ENCODE measurements at regions not wholly inside any gene's neighbourhood (a gene's known extent, or its start where the extent isn't known, plus 50 kb on each side); places are given as distances from the start of the nearest gene placed in this dataset.

- DNase-seq, result no peak
- no peak for TF ChIP-seq POLR2A (IDR thresholded peaks at IDR 0.05)
- TF ChIP-seq CTCF (IDR thresholded peaks at IDR 0.05), result no peak
Measured at GRCh38 chr6:140205795-140206593, 831.5 kb upstream of the CITED2 start.

GRCh38 chr6:140204154-140204553 lies 829.7 kb upstream of the CITED2 start:
- H3K4me3 ChIP-seq, result no peak overlapping the region
- TF ChIP-seq POLR2A (IDR thresholded peaks at IDR 0.05), result no peak
- H3K36me3 ChIP-seq (replicated peaks in 1 of 2), result no peaks in the 10 kb centered on the region
- no peak for DNase-seq
- no peak overlapping the region for H3K27ac ChIP-seq
- peaks cover 0 to 13% of the 10 kb centered on the region in 2 donors for H3K4me1 ChIP-seq (replicated peaks in 1 of 2)
- peaks cover 0 to 7% (median 0%) of the 10 kb centered on the region in 3 donors for H3K9me3 ChIP-seq (replicated peaks in 1 of 3)
- intact Hi-C loops (cut with DNase I), result no loop called here
- H3K27me3 ChIP-seq, result no peaks in the 10 kb centered on the region

More at GRCh38 chr6:140205795-140206593, 831.5 kb upstream of the CITED2 start:
- H3K36me3 ChIP-seq (replicated peaks in 1 of 2), result no peaks in the 10 kb centered on the region
- H3K4me1 ChIP-seq (replicated peaks in 1 of 2), result peaks cover 0 to 13% of the 10 kb centered on the region in 2 donors
- H3K9me3 ChIP-seq (replicated peaks in 1 of 3), result peaks cover 0 to 7% (median 0%) of the 10 kb centered on the region in 3 donors
- intact Hi-C loops (cut with DNase I), result no loop called here
- H3K4me3 ChIP-seq, result no peak overlapping the region
- 91 to 94% (median 93%) methylated on average over 9 to 12 of the region's 12 CpGs for WGBS, 4 donors
- no peaks in the 10 kb centered on the region for H3K27me3 ChIP-seq
- H3K27ac ChIP-seq, result no peak overlapping the region

- Histone ChIP-seq H3K9me3 (replicated peaks in 1 of 3) (peaks cover 0 to 7% (median 0%) of the 10 kb centered on the region in 3 donors), H3K27me3 (no peaks in the 10 kb centered on the region), H3K36me3 (replicated peaks in 1 of 2) (no peaks in the 10 kb centered on the region), H3K4me3 (no peak overlapping the region), H3K27ac (no peak overlapping the region), H3K4me1 (replicated peaks in 1 of 2) (peaks cover 0 to 13% of the 10 kb centered on the region in 2 donors)
- no peak for DNase-seq
- WGBS, 4 donors, result 35 to 48% (median 41%) methylated on average over 2 of the region's 2 CpGs
- intact Hi-C loops (cut with DNase I), result no loop called here
- no peak for TF ChIP-seq POLR2A (IDR thresholded peaks at IDR 0.05)
- TF ChIP-seq CTCF (IDR thresholded peaks at IDR 0.05), result no peak
Measured at GRCh38 chr6:140203661-140204147, 829.3 kb upstream of the CITED2 start.

GRCh38 chr6:140202964-140203515 lies 828.6 kb upstream of the CITED2 start:
- Histone ChIP-seq H3K4me3 (no peak overlapping the region), H3K27me3 (no peaks in the 10 kb centered on the region), H3K36me3 (replicated peaks in 1 of 2) (no peaks in the 10 kb centered on the region), H3K9me3 (replicated peaks in 1 of 3) (peaks cover 0 to 7% (median 0%) of the 10 kb centered on the region in 3 donors), H3K27ac (no peak overlapping the region), H3K4me1 (replicated peaks in 1 of 2) (peaks cover 0 to 13% of the 10 kb centered on the region in 2 donors)
- intact Hi-C loops (cut with DNase I), result no loop called here
- no peak for DNase-seq
- 79 to 87% (median 81%) methylated on average over 2 of the region's 2 CpGs for WGBS, 4 donors
- TF ChIP-seq POLR2A (IDR thresholded peaks at IDR 0.05) (no peak), CTCF (IDR thresholded peaks at IDR 0.05) (no peak)
